Prostate gland (tissue), 2 donors: ENCODE measurements at regions not wholly inside any gene's neighbourhood (a gene's known extent, or its start where the extent isn't known, plus 50 kb on each side); places are given as distances from the start of the nearest gene placed in this dataset.

ENCODE experiments used
- CTCF ChIP-seq, 4 experiments: fragments of 200-600 bp in 2 of 4; fragments of 450-650 bp in 2 of 4; sonication (generic) in 2 of 4; IDR thresholded peaks; 1 replicate in 3 of 4; 2 replicates in 1 of 4; pipeline ENCODE4 v1.5.1; 2016 to 2019; ENCODE audit warnings: antibody characterized with exemption in 4 of 4, mild to moderate bottlenecking in 2 of 4, moderate library complexity in 2 of 4
- POLR2A ChIP-seq: fragments of 450-650 bp; IDR thresholded peaks from one replicate; pipeline ENCODE4 v1.6.1; 2016; ENCODE audit warnings: antibody characterized with exemption, mild to moderate bottlenecking

- TF ChIP-seq CTCF (IDR thresholded peaks at IDR 0.05) (no peak), POLR2A (no peak)
These were observed 410.4 kb upstream of the NPVF start for GRCh38 chr7:25638590-25639244.
